C4-2B (cell line): ENCODE measurements at regions not wholly inside any gene's neighbourhood (a gene's known extent, or its start where the extent isn't known, plus 50 kb on each side); places are given as distances from the start of the nearest gene placed in this dataset.

ENCODE experiments used
- CTCF ChIP-seq: fragments of 450-650 bp; conservative IDR thresholded peaks from 2 replicates; pipeline ENCODE4 v1.5.1; 2017; ENCODE audit warnings: mild to moderate bottlenecking
- ZFX ChIP-seq: fragments of 450-650 bp; IDR thresholded peaks from 2 replicates; pipeline ENCODE4 v1.6.1; 2017

- TF ChIP-seq CTCF (no peak), ZFX (no peak)
These were observed 53.2 kb upstream of the HEPHL1 start for GRCh38 chr11:93967944-93968343.
